Mesenchymal stem cell (in vitro differentiated cells and primary cell): ENCODE measurements at regions not wholly inside any gene's neighbourhood (a gene's known extent, or its start where the extent isn't known, plus 50 kb on each side); places are given as distances from the start of the nearest gene placed in this dataset.

Source experiments
- DNase-seq: peaks from one replicate; pipeline ENCODE4 v3.0.0-alpha.2; 2013
- H2AFZ ChIP-seq: one replicate; pipeline ENCODE4 v1.6.1; 2013; ENCODE audit warnings: low read depth, mild to moderate bottlenecking, control low read depth, inconsistent platforms, low read length, moderate library complexity
- H2AK5ac ChIP-seq: 2 replicates; pipeline ENCODE4 v1.6.1; 2013; ENCODE audit warnings: low read length, moderate library complexity, mild to moderate bottlenecking, inconsistent platforms; ENCODE audit not compliant: severe bottlenecking
- H2BK120ac ChIP-seq: one replicate; pipeline ENCODE4 v1.6.1; 2013; ENCODE audit warnings: low read depth, mild to moderate bottlenecking, inconsistent platforms, low read length, moderate library complexity
- H2BK12ac ChIP-seq, 2 experiments: one replicate each; pipeline ENCODE4 v1.6.1; 2013; ENCODE audit warnings: inconsistent platforms in 2 of 2, low read length in 2 of 2, mild to moderate bottlenecking in 2 of 2, moderate library complexity in 2 of 2, control low read depth in 1 of 2
- H2BK15ac ChIP-seq: one replicate; pipeline ENCODE4 v1.6.1; 2013; ENCODE audit warnings: mild to moderate bottlenecking, low read depth, inconsistent platforms; ENCODE audit not compliant: poor library complexity, severe bottlenecking
- H2BK5ac ChIP-seq: 2 replicates; pipeline ENCODE4 v1.6.1; 2013; ENCODE audit warnings: low read depth, mild to moderate bottlenecking, low read length, control low read depth, inconsistent platforms; ENCODE audit not compliant: poor library complexity, severe bottlenecking
- H3K14ac ChIP-seq, 2 experiments: one replicate each; pipeline ENCODE4 v1.6.1; 2013; ENCODE audit warnings: inconsistent platforms in 2 of 2, low read length in 2 of 2, control low read depth in 1 of 2, mild to moderate bottlenecking in 1 of 2, moderate library complexity in 1 of 2
- H3K18ac ChIP-seq, 2 experiments: one replicate each; pipeline ENCODE4 v1.6.1; 2013; ENCODE audit warnings: inconsistent platforms in 2 of 2, low read length in 2 of 2, control low read depth in 1 of 2, low read depth in 1 of 2, mild to moderate bottlenecking in 1 of 2
- H3K23ac ChIP-seq, 2 experiments: one replicate each; pipeline ENCODE4 v1.6.1; 2013; ENCODE audit warnings: inconsistent platforms in 2 of 2, low read length in 2 of 2, mild to moderate bottlenecking in 2 of 2, moderate library complexity in 2 of 2, control low read depth in 1 of 2
- H3K27ac ChIP-seq: 2 replicates; pipeline ENCODE4 v1.5.1; 2013; ENCODE audit warnings: mild to moderate bottlenecking, moderate library complexity, low read length, control low read depth, inconsistent platforms; ENCODE audit not compliant: poor library complexity, severe bottlenecking
- H3K27me3 ChIP-seq, 2 experiments: 2 replicates each; pipeline versions ENCODE4 v1.6.1 to v1.7.0; 2013; ENCODE audit warnings: low read length in 2 of 2, mild to moderate bottlenecking in 2 of 2, moderate library complexity in 2 of 2, control low read depth in 1 of 2, inconsistent platforms in 1 of 2; ENCODE audit not compliant: control insufficient read depth in 1 of 2, insufficient read depth in 1 of 2
- H3K36me3 ChIP-seq, 2 experiments: 2 replicates each; pipeline versions ENCODE4 v1.6.1 to v1.7.0; 2013; ENCODE audit warnings: low read length in 2 of 2, control low read depth in 1 of 2, inconsistent platforms in 1 of 2, low read depth in 1 of 2, mild to moderate bottlenecking in 1 of 2; ENCODE audit not compliant: insufficient read depth in 2 of 2, control insufficient read depth in 1 of 2
- H3K4ac ChIP-seq, 2 experiments: one replicate each; pipeline ENCODE4 v1.6.1; 2013; ENCODE audit warnings: inconsistent platforms in 2 of 2, low read length in 2 of 2, mild to moderate bottlenecking in 2 of 2, moderate library complexity in 2 of 2, control low read depth in 1 of 2, low read depth in 1 of 2
- H3K4me1 ChIP-seq: 2 replicates; pipeline ENCODE4 v1.6.1; 2013; ENCODE audit warnings: low read depth, low read length, control low read depth; ENCODE audit not compliant: control insufficient read depth, insufficient read depth
- H3K4me2 ChIP-seq: 2 replicates; pipeline ENCODE4 v1.6.1; 2013; ENCODE audit warnings: low read length, mild to moderate bottlenecking, inconsistent platforms; ENCODE audit not compliant: poor library complexity, severe bottlenecking
- H3K4me3 ChIP-seq, 2 experiments: 2 replicates each; pipeline versions ENCODE4 v1.5.1 to v1.7.0; 2013; ENCODE audit warnings: low read length in 2 of 2, mild to moderate bottlenecking in 2 of 2, control low read depth in 1 of 2, low read depth in 1 of 2; ENCODE audit not compliant: insufficient read depth in 1 of 2
- H3K79me1 ChIP-seq: replicated peaks from 2 replicates; pipeline ENCODE4 v1.6.1; 2013; ENCODE audit warnings: mild to moderate bottlenecking, control low read depth, low read length, inconsistent platforms; ENCODE audit not compliant: poor library complexity, severe bottlenecking
- H3K9ac ChIP-seq: 2 replicates; pipeline ENCODE4 v1.7.0; 2013; ENCODE audit warnings: mild to moderate bottlenecking, low read length, moderate library complexity
- H3K9me3 ChIP-seq: 2 replicates; pipeline ENCODE4 v1.7.0; 2013; ENCODE audit warnings: mild to moderate bottlenecking, low read length; ENCODE audit not compliant: control insufficient read depth
- H4K8ac ChIP-seq: one replicate; pipeline ENCODE4 v1.6.1; 2013; ENCODE audit warnings: inconsistent platforms, mild to moderate bottlenecking, low read length, moderate library complexity
- H4K91ac ChIP-seq: one replicate; pipeline ENCODE4 v1.6.1; 2013; ENCODE audit warnings: mild to moderate bottlenecking, low read length, inconsistent platforms
- WGBS: methylation state at CpG from one replicate; pipeline ENCODE4 v1.1.7; 2013; ENCODE audit warnings: mixed read lengths; 5-methylcytosine and 5-hydroxymethylcytosine counted together

GRCh38 chr9:19643875-19644274, 145.0 kb downstream of the SLC24A2 start:
- Histone ChIP-seq H3K23ac (no peak overlapping the region), H3K14ac (no peak overlapping the region), H3K9me3 (no peaks in the 10 kb centered on the region), H3K4me2 (no peak overlapping the region), H2BK5ac (no peak overlapping the region), H3K27ac (no peak overlapping the region), H2BK120ac (no peak overlapping the region), H2BK15ac (no peak overlapping the region), H4K91ac (no peak overlapping the region), H3K27me3 (no peaks in the 10 kb centered on the region), H3K36me3 (no peaks in the 10 kb centered on the region), H2BK12ac (no peak overlapping the region), H4K8ac (no peak overlapping the region), H3K9ac (no peak overlapping the region), H3K79me1 (no peaks in the 10 kb centered on the region), H2AK5ac (no peak overlapping the region), H3K4ac (no peak overlapping the region), H3K4me1 (no peaks in the 10 kb centered on the region), H3K18ac (no peak overlapping the region), H2AFZ (no peak overlapping the region), H3K4me3 (no peak overlapping the region)
- no peak for DNase-seq

- no peak overlapping the region for H3K9ac ChIP-seq
- H3K27me3 ChIP-seq: no peaks in the 10 kb centered on the region
- H3K36me3 ChIP-seq: no peaks in the 10 kb centered on the region
- no peak overlapping the region for H3K23ac ChIP-seq
- H3K18ac ChIP-seq: no peak overlapping the region
- no peaks in the 10 kb centered on the region for H3K4me1 ChIP-seq
- no peaks in the 10 kb centered on the region for H3K9me3 ChIP-seq
- WGBS: 82% methylated on average over 2 of the region's 2 CpGs
- H2BK15ac ChIP-seq: no peak overlapping the region
- no peak overlapping the region for H2BK5ac ChIP-seq
- H4K8ac ChIP-seq: no peak overlapping the region
- no peak overlapping the region for H3K4ac ChIP-seq
- H3K79me1 ChIP-seq: no peaks in the 10 kb centered on the region
- H3K27ac ChIP-seq: no peak overlapping the region
- no peak for DNase-seq
- no peak overlapping the region for H2AFZ ChIP-seq
- no peak overlapping the region for H2AK5ac ChIP-seq
- no peak overlapping the region for H4K91ac ChIP-seq
- H3K4me2 ChIP-seq: no peak overlapping the region
- H2BK120ac ChIP-seq: no peak overlapping the region
- H3K14ac ChIP-seq: no peak overlapping the region
- no peak overlapping the region for H2BK12ac ChIP-seq
- H3K4me3 ChIP-seq: no peak overlapping the region
Measured at GRCh38 chr9:19642256-19642655, 146.6 kb downstream of the SLC24A2 start.

GRCh38 chr9:19641046-19641445, 147.8 kb downstream of the SLC24A2 start:
- Histone ChIP-seq H2BK120ac (no peak overlapping the region), H3K4me3 (no peak overlapping the region), H2BK15ac (no peak overlapping the region), H3K27me3 (no peaks in the 10 kb centered on the region), H3K27ac (no peak overlapping the region), H3K4me1 (no peaks in the 10 kb centered on the region), H3K18ac (no peak overlapping the region), H2BK5ac (no peak overlapping the region), H3K36me3 (no peaks in the 10 kb centered on the region), H3K23ac (no peak overlapping the region), H2AK5ac (no peak overlapping the region), H3K9me3 (no peaks in the 10 kb centered on the region), H2BK12ac (no peak overlapping the region), H3K14ac (no peak overlapping the region), H2AFZ (no peak overlapping the region), H4K8ac (no peak overlapping the region), H3K79me1 (no peaks in the 10 kb centered on the region), H3K4ac (no peak overlapping the region), H3K9ac (no peak overlapping the region), H4K91ac (no peak overlapping the region), H3K4me2 (no peak overlapping the region)
- DNase-seq: peak; percentile 1
- 75% methylated on average over 2 of the region's 2 CpGs for WGBS

- H3K27ac ChIP-seq: no peak overlapping the region
- H3K4me2 ChIP-seq: no peak overlapping the region
- H4K91ac ChIP-seq: no peak overlapping the region
- no peak overlapping the region for H2BK12ac ChIP-seq
- no peaks in the 10 kb centered on the region for H3K9me3 ChIP-seq
- H3K9ac ChIP-seq: no peak overlapping the region
- H3K18ac ChIP-seq: no peak overlapping the region
- no peak overlapping the region for H3K4ac ChIP-seq
- no peaks in the 10 kb centered on the region for H3K36me3 ChIP-seq
- no peak overlapping the region for H2BK15ac ChIP-seq
- H3K27me3 ChIP-seq: no peaks in the 10 kb centered on the region
- no peak overlapping the region for H3K23ac ChIP-seq
- no peaks in the 10 kb centered on the region for H3K4me1 ChIP-seq
- H4K8ac ChIP-seq: no peak overlapping the region
- H2AK5ac ChIP-seq: no peak overlapping the region
- H3K14ac ChIP-seq: no peak overlapping the region
- H2AFZ ChIP-seq: no peak overlapping the region
- H2BK5ac ChIP-seq: no peak overlapping the region
- H3K4me3 ChIP-seq: no peak overlapping the region
- no peak overlapping the region for H2BK120ac ChIP-seq
- H3K79me1 ChIP-seq: no peaks in the 10 kb centered on the region
- DNase-seq: no peak
Measured at GRCh38 chr9:19640014-19640413, 148.8 kb downstream of the SLC24A2 start.
